ENCODE measurements at regions not wholly inside any gene's neighbourhood (a gene's known extent, or its start where the extent isn't known, plus 50 kb on each side); places are given as distances from the start of the nearest gene placed in this dataset.

DNA sequence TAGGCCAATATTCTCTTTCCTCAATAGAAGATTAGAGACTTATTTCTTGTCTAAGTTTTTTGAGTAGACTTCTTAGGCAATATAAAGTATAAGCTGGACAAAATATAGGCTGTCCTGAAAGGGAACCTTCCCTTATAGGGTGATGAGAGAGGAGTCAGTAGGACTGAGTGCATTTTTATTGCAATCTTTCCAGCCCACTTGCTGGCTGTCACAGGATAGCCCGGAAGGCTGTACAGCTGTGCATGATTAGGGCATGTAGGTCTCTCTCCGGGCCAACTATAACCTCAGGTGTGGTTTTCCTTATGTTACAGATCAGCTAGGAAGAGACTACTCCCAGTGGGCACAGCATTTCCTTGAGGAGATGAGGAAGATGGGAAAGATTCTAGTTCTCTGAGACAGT, 159.8 kb upstream of the MEF2C start:
- no peaks in the 10 kb centered on the region for H3K36me3 Mint-ChIP-seq
- peaks cover 5% of the 10 kb centered on the region for H3K27me3 Mint-ChIP-seq
- no peak overlapping the region for H3K27ac Mint-ChIP-seq
- peaks cover 3% of the 10 kb centered on the region for H3K4me1 Mint-ChIP-seq
- H3K4me3 Mint-ChIP-seq = no peak overlapping the region
- DNase-seq = no peak
- H3K9me3 Mint-ChIP-seq = peaks cover 2% of the 10 kb centered on the region

DNA sequence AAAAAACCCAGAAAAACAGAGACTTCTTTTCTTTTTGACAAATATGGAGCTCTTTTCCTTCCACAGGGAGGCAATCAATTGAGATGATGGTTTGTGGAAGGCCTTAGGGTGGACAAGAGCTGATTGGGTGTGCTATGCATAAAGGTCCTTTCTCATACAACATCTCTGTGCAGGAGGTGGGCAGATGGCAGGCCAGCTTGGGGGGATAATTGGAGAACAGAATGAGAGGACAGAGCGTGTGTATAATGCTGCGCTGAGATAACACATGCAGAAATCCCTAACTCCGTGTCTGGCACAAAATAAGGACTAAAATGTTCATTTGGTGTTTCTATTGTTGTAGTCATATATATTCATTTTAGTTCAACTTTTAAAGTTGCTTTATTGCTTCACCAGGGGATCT, 159.0 kb upstream of the MEF2C start:
- no peak for DNase-seq
- H3K27me3 Mint-ChIP-seq = peaks cover 5% of the 10 kb centered on the region
- no peaks in the 10 kb centered on the region for H3K36me3 Mint-ChIP-seq
- H3K4me3 Mint-ChIP-seq = no peak overlapping the region
- H3K4me1 Mint-ChIP-seq = peaks cover 3% of the 10 kb centered on the region
- H3K9me3 Mint-ChIP-seq = peaks cover 2% of the 10 kb centered on the region
- H3K27ac Mint-ChIP-seq = no peak overlapping the region

DNA sequence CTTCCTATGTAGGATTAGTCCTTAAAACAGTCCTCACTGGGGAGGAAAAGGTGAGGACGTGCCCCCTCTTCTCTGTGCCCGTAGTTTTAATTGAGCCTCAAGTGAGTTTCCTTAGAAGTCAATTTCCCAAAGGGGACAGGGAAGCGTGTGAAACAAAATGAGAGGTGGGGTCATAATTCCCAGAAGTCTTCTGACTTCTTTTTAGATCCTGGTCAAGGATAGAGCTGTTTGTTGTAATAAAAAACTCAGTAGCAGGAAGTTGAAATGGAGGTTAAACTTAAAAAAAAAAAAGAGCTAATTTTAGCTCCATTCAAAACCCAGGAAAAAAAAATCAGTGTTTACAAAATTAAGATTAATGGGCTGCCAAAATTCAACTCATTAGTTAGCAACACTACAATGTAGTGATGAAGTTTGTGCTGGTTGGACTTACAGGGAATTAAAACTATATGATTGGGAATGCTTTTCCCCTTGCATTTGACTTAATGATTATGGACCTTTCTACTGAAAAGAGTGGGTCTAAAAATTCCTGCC, 158.3 kb upstream of the MEF2C start:
- no peak overlapping the region for H3K27ac Mint-ChIP-seq
- DNase-seq = no peak

DNA sequence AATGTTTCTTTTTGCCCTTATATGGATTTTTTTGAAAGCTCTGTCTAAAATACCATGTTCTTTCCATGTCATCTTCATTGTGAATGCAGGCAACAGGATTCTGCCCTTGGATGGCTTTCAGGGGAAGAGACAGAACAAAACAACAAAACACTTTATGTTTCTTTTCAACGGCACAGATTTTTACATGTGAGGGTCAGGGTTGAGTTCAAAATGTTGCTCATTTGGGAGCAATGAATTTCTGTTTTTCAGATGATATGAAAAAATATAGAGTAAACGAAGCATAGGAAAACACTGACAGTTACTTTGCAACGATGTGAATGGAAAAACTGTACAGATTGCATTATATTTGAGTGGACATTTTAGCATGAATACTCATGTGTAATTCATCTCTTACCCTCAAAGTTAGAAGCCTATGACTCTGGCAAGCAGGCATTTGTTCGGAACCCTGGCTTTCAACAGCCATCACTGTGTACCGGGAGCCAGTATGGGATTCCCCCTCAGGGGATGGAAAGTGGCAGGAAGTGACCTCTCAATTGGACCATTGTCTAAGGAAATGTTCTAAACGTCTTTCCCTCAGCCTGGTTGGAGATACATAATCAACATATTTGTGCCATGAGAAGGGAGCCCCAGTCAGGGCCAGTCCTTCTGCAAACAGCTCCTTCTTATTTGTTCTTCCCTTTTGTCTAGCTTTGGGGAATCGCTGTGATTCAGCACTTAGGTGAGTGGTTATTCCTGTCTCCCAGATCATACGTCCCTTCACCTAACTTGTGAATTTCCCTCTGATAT, 153.9 kb upstream of the MEF2C start:
- no peaks in the 10 kb centered on the region for H3K36me3 Mint-ChIP-seq
- no peak overlapping the region for H3K4me3 Mint-ChIP-seq
- peaks cover 2% of the 10 kb centered on the region for H3K9me3 Mint-ChIP-seq
- peaks cover 8% of the 10 kb centered on the region for H3K27me3 Mint-ChIP-seq
- no peak overlapping the region for H3K27ac Mint-ChIP-seq
- H3K4me1 Mint-ChIP-seq = no peaks in the 10 kb centered on the region
- DNase-seq = no peak

More for the DNA sequence above, 158.3 kb upstream of the MEF2C start:
- H3K36me3 Mint-ChIP-seq = no peaks in the 10 kb centered on the region
- peaks cover 5% of the 10 kb centered on the region for H3K27me3 Mint-ChIP-seq
- no peak overlapping the region for H3K4me3 Mint-ChIP-seq
- peaks cover 2% of the 10 kb centered on the region for H3K9me3 Mint-ChIP-seq
- peaks cover 3% of the 10 kb centered on the region for H3K4me1 Mint-ChIP-seq

DNA sequence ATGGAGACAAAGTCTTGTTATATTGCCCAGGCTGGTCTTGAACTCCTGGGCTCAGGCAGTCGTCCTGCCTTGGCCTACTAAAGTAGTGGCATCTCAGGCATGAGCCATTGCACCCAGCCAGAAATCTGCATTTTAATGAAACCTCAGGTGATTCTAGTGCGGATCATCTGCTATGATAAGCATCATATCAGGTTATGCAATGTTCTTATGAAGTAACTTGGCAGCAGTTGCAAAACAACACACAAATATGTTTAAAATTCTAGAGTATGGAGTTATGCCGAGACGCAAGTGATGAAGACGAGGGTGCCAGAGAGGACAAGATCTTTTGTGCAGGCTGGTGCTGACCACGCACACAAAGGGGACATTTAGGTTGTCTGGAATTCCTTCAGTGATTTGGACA, 153.2 kb upstream of the MEF2C start:
- Mint-ChIP-seq H3K27ac (no peak overlapping the region), H3K4me1 (no peaks in the 10 kb centered on the region)

DNA sequence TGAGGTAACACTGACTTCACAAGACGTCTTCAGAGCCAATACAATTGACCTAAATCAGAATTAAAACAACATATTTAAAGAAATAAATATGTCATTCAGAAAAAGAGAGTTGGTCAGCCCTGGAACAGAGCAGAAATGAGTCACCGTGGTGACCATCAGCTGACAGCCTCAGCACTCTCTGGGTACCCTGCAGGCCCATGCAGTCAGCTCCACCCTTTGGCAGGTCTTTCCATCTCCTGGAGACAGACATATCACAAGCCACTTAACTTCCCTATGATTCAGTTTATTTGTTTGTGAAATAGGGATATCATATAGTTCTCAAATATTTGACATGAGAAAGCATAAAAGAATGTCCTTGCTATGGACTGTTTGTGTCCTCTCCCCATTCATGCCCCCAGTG, 151.6 kb upstream of the MEF2C start:
- no peak overlapping the region for H3K4me3 Mint-ChIP-seq
- H3K27me3 Mint-ChIP-seq = peaks cover 8% of the 10 kb centered on the region
- no peaks in the 10 kb centered on the region for H3K4me1 Mint-ChIP-seq
- no peaks in the 10 kb centered on the region for H3K36me3 Mint-ChIP-seq
- DNase-seq = no peak
- H3K9me3 Mint-ChIP-seq = peaks cover 2% of the 10 kb centered on the region
- no peak overlapping the region for H3K27ac Mint-ChIP-seq

More for the DNA sequence above, 153.2 kb upstream of the MEF2C start:
- DNase-seq = no peak
- Mint-ChIP-seq H3K9me3 (peaks cover 2% of the 10 kb centered on the region), H3K36me3 (no peaks in the 10 kb centered on the region), H3K4me3 (no peak overlapping the region), H3K27me3 (peaks cover 8% of the 10 kb centered on the region)

DNA sequence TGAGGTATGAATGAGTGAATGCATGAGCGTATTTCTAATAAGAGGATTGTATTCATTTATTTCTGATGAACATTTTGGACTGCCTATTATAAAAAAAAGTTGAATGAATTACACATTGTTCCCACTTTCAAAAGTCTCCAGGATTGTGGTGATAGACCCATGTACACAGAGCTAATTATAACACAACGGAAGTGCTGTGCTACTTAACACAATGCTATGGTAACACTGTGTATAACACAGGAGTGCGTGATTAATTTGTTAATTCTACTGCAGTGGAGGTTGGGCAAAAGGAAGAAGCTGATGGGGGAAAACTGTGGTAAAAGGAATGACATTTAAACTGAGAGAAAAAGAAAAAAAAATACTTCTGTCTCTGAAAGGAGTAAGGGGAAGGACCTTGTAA, 147.8 kb upstream of the MEF2C start:
- no peaks in the 10 kb centered on the region for H3K4me1 Mint-ChIP-seq
- H3K27ac Mint-ChIP-seq = no peak overlapping the region
- H3K9me3 Mint-ChIP-seq = peaks cover 6% of the 10 kb centered on the region
- H3K36me3 Mint-ChIP-seq = no peaks in the 10 kb centered on the region
- no peak for DNase-seq
- H3K4me3 Mint-ChIP-seq = no peak overlapping the region
- peaks cover 4% of the 10 kb centered on the region for H3K27me3 Mint-ChIP-seq

DNA sequence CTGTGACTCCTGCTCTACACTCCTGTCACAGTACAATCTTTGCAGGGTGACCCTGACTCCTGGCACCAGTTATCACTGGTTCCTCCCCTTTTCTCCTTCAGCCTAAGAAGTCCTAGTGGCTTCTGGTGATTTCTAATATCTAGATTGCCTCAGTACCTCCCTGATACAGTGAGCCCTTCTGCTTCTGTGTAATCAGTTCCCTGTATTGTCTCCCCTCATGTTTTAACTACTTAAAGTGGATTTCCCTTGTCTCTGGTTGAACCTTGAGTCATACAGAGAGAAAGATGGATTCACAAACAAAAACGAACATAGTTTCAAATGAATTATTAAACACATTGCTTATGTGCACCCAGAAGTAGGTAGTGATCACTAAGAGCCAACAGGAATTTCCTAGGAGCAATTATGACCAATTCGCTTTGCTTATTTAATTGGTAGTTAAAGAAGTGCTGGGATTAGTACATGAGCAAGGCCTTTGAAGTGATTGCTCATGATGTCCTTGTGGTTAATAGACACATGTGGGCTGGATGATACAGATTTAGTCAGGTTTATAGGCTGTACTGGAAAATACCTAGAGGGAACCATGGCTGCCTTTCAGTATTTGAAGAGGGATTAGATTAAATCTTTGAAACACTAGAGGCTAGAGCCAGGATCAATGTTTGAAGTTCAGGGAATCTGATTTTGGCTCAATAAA, 145.8 kb upstream of the MEF2C start:
- H3K4me3 Mint-ChIP-seq = no peak overlapping the region
- DNase-seq = no peak
- H3K9me3 Mint-ChIP-seq = peaks cover 6% of the 10 kb centered on the region
- H3K27me3 Mint-ChIP-seq = peaks cover 4% of the 10 kb centered on the region
- H3K36me3 Mint-ChIP-seq = no peaks in the 10 kb centered on the region
- no peaks in the 10 kb centered on the region for H3K4me1 Mint-ChIP-seq
- H3K27ac Mint-ChIP-seq = no peak overlapping the region

DNA sequence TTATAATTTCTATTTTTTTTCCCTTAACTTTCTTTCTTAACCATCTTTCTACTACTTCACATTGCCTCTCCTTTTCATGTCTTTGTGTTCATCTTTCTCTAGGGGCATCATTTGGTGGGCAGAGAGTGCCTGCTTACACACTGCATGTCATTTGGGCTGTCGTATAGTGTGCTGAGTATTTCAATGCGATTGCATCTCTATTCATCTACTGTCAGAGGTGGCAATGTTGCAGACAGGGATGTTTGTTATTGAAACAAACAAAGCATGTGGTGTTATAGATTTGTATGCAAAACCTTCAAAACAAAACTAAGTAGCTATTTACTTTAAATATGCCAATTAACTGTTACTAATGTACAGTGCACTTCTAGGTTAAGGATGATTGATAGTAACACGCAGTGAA, 141.1 kb upstream of the MEF2C start:
- DNase-seq = no peak
- Mint-ChIP-seq H3K27me3 (peaks cover under 1% of the 10 kb centered on the region), H3K27ac (no peak overlapping the region), H3K9me3 (peaks cover 6% of the 10 kb centered on the region), H3K4me1 (no peaks in the 10 kb centered on the region), H3K36me3 (no peaks in the 10 kb centered on the region), H3K4me3 (no peak overlapping the region)

DNA sequence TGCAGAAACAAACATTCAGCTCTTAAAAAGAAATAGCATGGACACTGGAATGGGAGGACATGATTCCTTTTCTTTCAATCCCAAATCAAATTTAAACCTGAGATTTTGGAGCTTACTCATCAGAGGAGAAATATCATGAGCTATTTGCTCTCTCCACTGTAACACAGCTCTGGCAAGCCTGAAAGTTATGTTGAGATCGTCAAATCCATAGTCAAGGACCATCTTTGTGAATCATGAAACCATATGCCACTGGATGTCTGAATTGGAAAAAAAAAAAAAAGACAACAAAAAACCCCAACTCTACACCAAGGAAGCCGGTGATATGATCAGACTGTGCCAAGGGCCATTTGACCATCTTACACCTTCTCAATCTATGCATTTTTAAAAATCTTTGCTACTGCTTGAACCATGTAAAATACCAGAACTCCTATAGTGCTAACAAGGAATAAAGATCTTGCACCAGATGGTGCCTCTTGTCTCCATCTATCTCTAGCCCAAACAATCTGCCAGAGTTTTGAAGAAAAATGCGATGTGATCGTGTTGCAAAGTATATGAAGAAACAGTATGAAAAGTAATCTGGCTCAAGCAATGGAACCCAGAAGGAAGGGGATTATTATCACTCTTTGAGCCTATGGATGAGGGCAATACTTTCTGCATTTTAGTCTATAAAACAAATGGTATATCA, 138.1 kb upstream of the MEF2C start:
- Mint-ChIP-seq H3K4me3 (no peak overlapping the region), H3K27ac (no peak overlapping the region), H3K27me3 (peaks cover 4% of the 10 kb centered on the region), H3K36me3 (no peaks in the 10 kb centered on the region), H3K4me1 (no peaks in the 10 kb centered on the region), H3K9me3 (no peaks in the 10 kb centered on the region)
- DNase-seq = no peak

DNA sequence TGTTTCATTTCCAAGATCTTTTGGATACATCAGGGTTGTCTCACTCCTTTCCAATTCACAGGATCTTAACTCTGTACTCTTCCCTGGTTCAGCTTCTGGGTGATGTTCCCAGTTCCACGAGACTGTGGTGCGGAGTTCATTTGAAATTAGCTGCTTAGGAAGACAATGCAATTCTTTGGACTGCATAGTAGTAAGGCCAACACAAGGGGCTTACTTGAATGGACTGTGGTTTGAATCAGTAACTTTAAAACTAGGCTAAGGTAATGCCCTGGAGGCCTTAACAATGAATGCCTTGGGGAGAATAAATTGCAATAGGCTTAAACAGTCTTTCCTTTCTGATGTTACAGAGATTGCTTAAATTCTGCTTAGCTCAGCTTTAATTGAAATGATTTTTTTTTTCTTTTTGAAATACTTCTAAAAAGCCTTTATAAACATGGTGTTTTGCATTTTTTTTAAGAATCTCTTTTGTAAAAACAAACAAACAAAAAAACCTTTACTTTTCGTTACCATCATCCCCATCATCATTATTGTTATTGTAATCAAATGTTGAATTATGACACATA, 133.8 kb upstream of the MEF2C start:
- peaks cover 4% of the 10 kb centered on the region for H3K27me3 Mint-ChIP-seq
- DNase-seq = no peak
- no peaks in the 10 kb centered on the region for H3K9me3 Mint-ChIP-seq
- H3K27ac Mint-ChIP-seq = no peak overlapping the region
- H3K4me1 Mint-ChIP-seq = no peaks in the 10 kb centered on the region
- H3K4me3 Mint-ChIP-seq = no peak overlapping the region
- H3K36me3 Mint-ChIP-seq = no peaks in the 10 kb centered on the region

DNA sequence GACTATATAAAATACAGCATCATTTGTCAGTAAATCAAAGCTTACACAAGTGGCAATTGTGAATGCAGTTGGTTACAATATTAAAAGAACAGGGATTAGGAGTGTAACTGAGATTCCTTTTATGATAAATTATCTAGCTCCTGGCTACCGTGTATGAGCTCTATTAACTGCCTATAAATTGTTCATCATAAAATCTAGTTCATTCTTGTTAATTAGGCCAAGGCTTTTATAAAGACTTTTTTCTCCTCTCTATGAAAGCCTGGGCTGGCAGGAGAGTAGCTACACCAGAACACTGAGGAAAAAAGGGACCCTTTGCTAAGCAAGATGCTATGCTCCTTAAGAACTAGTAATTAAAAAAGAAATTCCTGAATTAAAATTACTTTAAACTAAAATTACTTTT, 132.4 kb upstream of the MEF2C start:
- no peak for DNase-seq
- H3K9me3 Mint-ChIP-seq = no peaks in the 10 kb centered on the region
- H3K27me3 Mint-ChIP-seq = peaks cover 4% of the 10 kb centered on the region
- H3K36me3 Mint-ChIP-seq = no peaks in the 10 kb centered on the region
- H3K4me1 Mint-ChIP-seq = no peaks in the 10 kb centered on the region
- no peak overlapping the region for H3K27ac Mint-ChIP-seq
- H3K4me3 Mint-ChIP-seq = no peak overlapping the region

DNA sequence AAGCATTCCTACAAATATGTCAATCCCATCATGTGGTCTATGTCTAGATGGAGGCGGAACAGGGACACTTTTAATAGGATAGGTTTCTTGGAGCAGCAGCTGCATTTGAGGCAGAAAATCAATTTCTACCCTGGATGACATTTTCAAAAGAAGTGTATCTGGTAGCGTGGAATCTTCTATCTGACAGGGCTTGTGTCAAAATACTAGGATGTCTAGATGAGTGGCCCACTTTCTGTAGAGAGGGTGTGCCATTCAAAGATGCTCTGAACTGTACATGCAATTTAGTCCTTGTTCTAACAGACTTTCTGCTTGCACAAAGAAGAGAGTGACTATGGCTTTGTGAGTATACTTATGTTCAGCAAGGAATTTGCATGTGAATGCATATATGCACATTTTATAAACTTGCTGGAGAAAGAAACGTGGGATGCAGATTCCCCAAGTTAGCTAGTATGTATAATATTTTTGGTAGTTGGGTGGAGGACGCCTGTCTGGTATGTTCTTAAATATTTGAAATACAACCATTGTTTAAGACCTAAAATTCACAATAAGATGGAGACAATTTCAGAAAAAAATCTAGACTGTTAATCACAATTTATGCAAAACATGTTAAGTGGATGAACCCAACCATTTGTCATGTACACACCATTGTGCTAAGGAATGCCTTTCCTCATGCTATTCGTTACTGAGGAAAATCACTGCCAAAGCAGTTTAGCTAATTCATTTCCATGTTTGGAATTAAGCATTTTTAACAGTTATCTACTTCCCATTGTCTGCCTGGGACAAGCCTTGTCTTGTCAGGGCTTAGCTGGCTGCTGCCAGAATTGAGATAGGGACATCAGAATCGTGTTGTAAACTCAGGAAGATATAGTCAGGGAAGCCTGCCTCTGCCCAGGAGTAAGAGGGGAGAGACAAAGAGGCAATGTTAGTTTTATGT, 129.1 kb upstream of the MEF2C start:
- Mint-ChIP-seq H3K9me3 (no peaks in the 10 kb centered on the region), H3K27ac (no peak overlapping the region)

DNA sequence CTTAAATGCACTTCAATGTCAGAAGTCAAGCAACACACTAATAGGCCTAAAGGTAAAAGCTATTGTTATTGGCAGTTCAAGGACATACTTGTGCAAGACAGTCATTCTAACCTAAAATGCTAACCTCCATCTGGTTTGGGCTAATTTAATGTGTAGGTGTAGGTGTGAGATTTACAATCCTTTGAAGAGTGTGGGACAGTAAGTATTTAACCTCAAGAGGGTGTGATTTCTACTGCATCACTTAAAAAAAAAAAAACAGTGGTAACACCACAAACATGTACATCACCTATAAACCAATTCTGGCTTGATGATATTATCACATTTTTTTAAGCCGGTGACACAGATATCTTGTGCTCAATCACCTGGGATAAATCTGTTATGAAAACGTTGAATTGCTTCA, 127.5 kb upstream of the MEF2C start:
- Mint-ChIP-seq H3K4me3 (no peak overlapping the region), H3K4me1 (no peaks in the 10 kb centered on the region)

More for the DNA sequence above, 129.1 kb upstream of the MEF2C start:
- DNase-seq = no peak
- H3K27me3 Mint-ChIP-seq = peaks cover 5% of the 10 kb centered on the region
- no peak overlapping the region for H3K4me3 Mint-ChIP-seq
- H3K4me1 Mint-ChIP-seq = no peaks in the 10 kb centered on the region
- H3K36me3 Mint-ChIP-seq = no peaks in the 10 kb centered on the region

More for the DNA sequence above, 127.5 kb upstream of the MEF2C start:
- Mint-ChIP-seq H3K27me3 (peaks cover 5% of the 10 kb centered on the region), H3K9me3 (no peaks in the 10 kb centered on the region), H3K27ac (no peak overlapping the region), H3K36me3 (no peaks in the 10 kb centered on the region)
- no peak for DNase-seq
